Activated CD4-positive, alpha-beta memory T cell treated with anti-CD3 and anti-CD28 coated beads, Interleukin-2, amount 10 ng/mL, durations not matched to agents 7 days and 5 days (primary cell): ENCODE measurements at regions not wholly inside any gene's neighbourhood (a gene's known extent, or its start where the extent isn't known, plus 50 kb on each side); places are given as distances from the start of the nearest gene placed in this dataset.

Experiments used
- CTCF ChIA-PET: fragments of 350-600 bp; sonication (Branson Sonifier 250); formaldehyde crosslinking; loops from one replicate; lab custom pipeline; 2021; ENCODE audit warnings: antibody characterized with exemption, inconsistent platforms; lab: Charles Lee
- POLR2A ChIA-PET: fragments of 350-600 bp; sonication (Branson Sonifier 250); formaldehyde crosslinking; loops from one replicate; lab custom pipeline; 2021; ENCODE audit warnings: antibody characterized with exemption; lab: Charles Lee
- DNase-seq: peaks from one replicate; pipeline ENCODE4 v3.0.0-alpha.2; 2020
- H3K27ac Mint-ChIP-seq: one replicate; pipeline ENCODE4 v1.8.0; 2021; ENCODE audit warnings: mild to moderate bottlenecking, mixed read lengths
- H3K27me3 Mint-ChIP-seq: one replicate; pipeline ENCODE4 v1.8.0; 2021; ENCODE audit warnings: mixed read lengths
- H3K36me3 Mint-ChIP-seq: one replicate; pipeline ENCODE4 v1.8.0; 2021; ENCODE audit warnings: low read depth, mixed read lengths
- H3K4me1 Mint-ChIP-seq: one replicate; pipeline ENCODE4 v1.8.0; 2021; ENCODE audit warnings: mixed read lengths
- H3K4me3 Mint-ChIP-seq: one replicate; pipeline ENCODE4 v1.8.0; 2021; ENCODE audit warnings: mild to moderate bottlenecking, mixed read lengths
- H3K9me3 Mint-ChIP-seq: one replicate; pipeline ENCODE4 v1.8.0; 2021; ENCODE audit warnings: mixed read lengths

- ChIA-PET CTCF (no interaction called here), POLR2A (no interaction called here)
- H3K36me3 Mint-ChIP-seq, result no peaks in the 10 kb centered on the region
- no peak for DNase-seq
- no peak overlapping the region for H3K27ac Mint-ChIP-seq
- H3K27me3 Mint-ChIP-seq, result no peaks in the 10 kb centered on the region
- no peaks in the 10 kb centered on the region for H3K4me1 Mint-ChIP-seq
- peaks cover 6% of the 10 kb centered on the region for H3K9me3 Mint-ChIP-seq
- H3K4me3 Mint-ChIP-seq, result no peak overlapping the region
These were observed 178.3 kb downstream of the CNTN3 start for GRCh38 chr3:74436184-74436583.

- no peaks in the 10 kb centered on the region for H3K27me3 Mint-ChIP-seq
- ChIA-PET CTCF (no interaction called here), POLR2A (no interaction called here)
- no peak for DNase-seq
- peaks cover 6% of the 10 kb centered on the region for H3K9me3 Mint-ChIP-seq
- no peaks in the 10 kb centered on the region for H3K36me3 Mint-ChIP-seq
- no peak overlapping the region for H3K4me3 Mint-ChIP-seq
- H3K4me1 Mint-ChIP-seq, result no peaks in the 10 kb centered on the region
- H3K27ac Mint-ChIP-seq, result no peak overlapping the region
These were observed 178.8 kb downstream of the CNTN3 start for GRCh38 chr3:74435631-74436030.

DNA sequence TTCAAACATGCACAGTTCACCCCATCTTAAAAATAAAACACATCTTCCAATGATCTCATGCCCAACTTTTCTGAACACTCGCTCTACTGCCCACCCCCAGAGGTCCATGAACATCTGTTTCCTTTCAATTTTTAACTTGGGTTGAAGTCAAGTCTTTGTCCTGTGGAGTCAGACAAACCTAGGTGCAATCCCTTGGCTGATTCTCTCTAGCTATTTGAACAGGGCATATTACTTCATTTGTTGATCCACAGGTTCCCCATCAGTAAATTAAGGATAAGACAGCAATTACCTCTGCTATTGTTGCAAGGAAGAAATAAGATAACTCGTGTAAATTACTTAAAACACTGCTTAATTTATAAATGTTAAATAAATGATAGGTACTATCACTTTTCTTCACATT lies 180.1 kb downstream of the CNTN3 start:
- ChIA-PET CTCF (no interaction called here), POLR2A (no interaction called here)
- Mint-ChIP-seq H3K27ac (no peak overlapping the region), H3K9me3 (peaks cover 10% of the 10 kb centered on the region), H3K27me3 (no peaks in the 10 kb centered on the region), H3K4me1 (no peaks in the 10 kb centered on the region), H3K4me3 (no peak overlapping the region), H3K36me3 (no peaks in the 10 kb centered on the region)
- DNase-seq, result no peak

DNA sequence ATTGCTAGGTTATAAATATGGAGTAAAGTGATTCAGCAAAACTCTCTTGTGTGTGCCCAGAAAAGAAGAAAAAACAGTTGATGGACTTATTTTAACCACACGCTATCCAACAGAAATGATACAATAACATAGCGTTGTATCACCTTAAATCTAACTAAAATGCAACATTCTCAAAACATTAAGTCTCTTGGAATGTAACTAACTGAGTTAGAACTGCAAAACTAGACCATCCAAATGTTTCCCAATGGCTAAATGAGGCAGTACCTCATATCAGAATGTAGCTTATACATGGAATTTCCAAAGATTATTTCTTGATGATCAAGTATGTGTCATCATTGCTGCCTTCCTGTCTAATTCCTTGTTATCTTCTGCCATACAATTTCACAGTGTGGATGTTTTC lies 187.9 kb downstream of the CNTN3 start:
- POLR2A ChIA-PET, result no interaction called here
- H3K9me3 Mint-ChIP-seq, result peaks cover 7% of the 10 kb centered on the region
- no peaks in the 10 kb centered on the region for H3K4me1 Mint-ChIP-seq
- H3K27me3 Mint-ChIP-seq, result no peaks in the 10 kb centered on the region
- no peak overlapping the region for H3K4me3 Mint-ChIP-seq
- H3K36me3 Mint-ChIP-seq, result no peaks in the 10 kb centered on the region
- no peak for DNase-seq
- CTCF ChIA-PET, result no interaction called here
- no peak overlapping the region for H3K27ac Mint-ChIP-seq

DNA sequence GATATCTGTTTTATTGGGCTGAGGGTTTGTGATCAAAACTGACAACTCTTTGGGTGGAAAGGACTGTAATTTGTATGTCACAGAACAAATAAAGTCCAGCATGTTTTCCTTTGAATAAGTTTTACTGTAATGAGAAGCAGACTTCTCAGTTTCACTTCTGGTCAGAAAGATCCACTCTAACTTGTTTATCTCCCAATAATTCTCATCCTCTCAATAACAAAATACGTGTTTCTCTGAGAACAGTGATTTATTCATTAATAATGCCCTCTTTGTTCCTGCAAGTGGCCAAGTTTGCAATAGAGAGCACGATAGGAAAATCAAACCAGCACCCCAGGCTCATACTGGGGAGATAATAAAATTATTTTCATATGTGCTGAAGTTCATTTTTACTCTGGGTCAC lies 190.6 kb downstream of the CNTN3 start:
- H3K4me3 Mint-ChIP-seq, result no peak overlapping the region
- H3K9me3 Mint-ChIP-seq, result peaks cover 4% of the 10 kb centered on the region
- H3K27ac Mint-ChIP-seq, result no peak overlapping the region
- ChIA-PET POLR2A (no interaction called here), CTCF (no interaction called here)
- no peaks in the 10 kb centered on the region for H3K36me3 Mint-ChIP-seq
- DNase-seq, result no peak
- H3K27me3 Mint-ChIP-seq, result no peaks in the 10 kb centered on the region
- H3K4me1 Mint-ChIP-seq, result no peaks in the 10 kb centered on the region

- Mint-ChIP-seq H3K36me3 (no peaks in the 10 kb centered on the region), H3K27ac (no peak overlapping the region), H3K4me1 (no peaks in the 10 kb centered on the region), H3K4me3 (no peak overlapping the region), H3K27me3 (no peaks in the 10 kb centered on the region), H3K9me3 (peaks cover 4% of the 10 kb centered on the region)
- ChIA-PET CTCF (no interaction called here), POLR2A (no interaction called here)
- DNase-seq, result no peak
These were observed 193.8 kb downstream of the CNTN3 start for GRCh38 chr3:74420538-74421124.

DNA sequence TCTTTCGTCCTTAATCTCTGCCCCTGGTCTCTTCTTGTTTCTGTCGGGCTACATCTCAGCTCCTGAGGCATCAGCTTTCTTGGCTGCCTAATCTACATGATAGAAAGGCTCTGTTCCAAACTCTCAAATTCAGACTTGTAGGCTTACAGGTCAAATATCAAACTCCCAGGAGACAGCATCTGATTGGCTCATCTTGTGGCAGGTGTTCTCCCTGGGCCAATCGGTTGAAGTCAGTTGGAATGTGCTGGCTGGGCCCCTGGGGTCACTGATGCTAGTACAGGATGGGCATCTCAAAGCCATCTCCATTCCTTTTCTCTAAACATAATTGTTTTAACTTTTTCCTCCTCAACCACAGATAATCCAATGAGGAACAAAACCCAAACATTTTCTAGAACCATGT lies 198.7 kb downstream of the CNTN3 start:
- H3K4me3 Mint-ChIP-seq, result no peak overlapping the region
- no peaks in the 10 kb centered on the region for H3K4me1 Mint-ChIP-seq
- DNase-seq, result no peak
- H3K27me3 Mint-ChIP-seq, result no peaks in the 10 kb centered on the region
- ChIA-PET POLR2A (no interaction called here), CTCF (no interaction called here)
- no peaks in the 10 kb centered on the region for H3K36me3 Mint-ChIP-seq
- no peak overlapping the region for H3K27ac Mint-ChIP-seq
- no peaks in the 10 kb centered on the region for H3K9me3 Mint-ChIP-seq

- no peaks in the 10 kb centered on the region for H3K27me3 Mint-ChIP-seq
- H3K4me3 Mint-ChIP-seq, result no peak overlapping the region
- no peaks in the 10 kb centered on the region for H3K4me1 Mint-ChIP-seq
- ChIA-PET POLR2A (no interaction called here), CTCF (no interaction called here)
- H3K9me3 Mint-ChIP-seq, result no peaks in the 10 kb centered on the region
- no peak overlapping the region for H3K27ac Mint-ChIP-seq
- H3K36me3 Mint-ChIP-seq, result no peaks in the 10 kb centered on the region
- no peak for DNase-seq
These were observed 200.8 kb downstream of the CNTN3 start for GRCh38 chr3:74413547-74414241.

DNA sequence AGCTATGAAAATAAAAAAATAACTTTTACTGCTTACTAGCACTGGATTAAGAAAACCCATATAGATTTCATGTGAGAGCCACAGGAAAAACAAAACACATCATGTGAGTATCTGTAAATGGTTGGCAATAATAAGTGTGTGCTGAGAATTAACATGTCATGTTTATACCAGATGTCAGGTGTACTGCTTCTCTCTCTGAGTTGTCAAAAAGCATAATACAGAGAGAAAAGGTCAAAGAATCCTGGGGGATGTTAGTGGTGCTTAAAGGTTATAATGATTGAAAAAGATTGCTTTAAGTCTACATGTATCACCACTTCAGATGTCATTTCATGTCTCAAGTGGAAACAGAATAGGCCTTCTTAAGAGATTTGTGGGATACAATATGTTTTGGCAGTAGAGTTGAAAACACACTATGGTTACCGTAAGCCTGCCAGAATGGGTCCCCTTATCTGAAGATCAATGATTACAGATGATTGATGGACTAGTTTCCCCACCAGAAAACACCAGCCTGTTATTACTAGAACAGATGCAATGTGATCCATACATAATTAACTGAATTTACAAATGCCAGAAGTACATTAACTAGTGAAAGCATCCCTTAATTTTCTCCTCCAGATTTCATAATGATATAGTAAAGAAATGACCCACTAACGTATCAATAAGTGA lies 204.1 kb downstream of the CNTN3 start:
- CTCF ChIA-PET, result no interaction called here
- Mint-ChIP-seq H3K27me3 (no peaks in the 10 kb centered on the region), H3K4me1 (no peaks in the 10 kb centered on the region)

GRCh38 chr3:74409066-74409465 lies 205.4 kb downstream of the CNTN3 start:
- Mint-ChIP-seq H3K4me1 (no peaks in the 10 kb centered on the region), H3K36me3 (no peaks in the 10 kb centered on the region), H3K9me3 (no peaks in the 10 kb centered on the region), H3K27ac (no peak overlapping the region), H3K4me3 (no peak overlapping the region), H3K27me3 (no peaks in the 10 kb centered on the region)
- ChIA-PET POLR2A (no interaction called here), CTCF (no interaction called here)
- no peak for DNase-seq

More for the DNA sequence above, 204.1 kb downstream of the CNTN3 start:
- POLR2A ChIA-PET, result no interaction called here
- H3K4me3 Mint-ChIP-seq, result no peak overlapping the region
- no peaks in the 10 kb centered on the region for H3K9me3 Mint-ChIP-seq
- no peaks in the 10 kb centered on the region for H3K36me3 Mint-ChIP-seq
- H3K27ac Mint-ChIP-seq, result no peak overlapping the region
- no peak for DNase-seq

DNA sequence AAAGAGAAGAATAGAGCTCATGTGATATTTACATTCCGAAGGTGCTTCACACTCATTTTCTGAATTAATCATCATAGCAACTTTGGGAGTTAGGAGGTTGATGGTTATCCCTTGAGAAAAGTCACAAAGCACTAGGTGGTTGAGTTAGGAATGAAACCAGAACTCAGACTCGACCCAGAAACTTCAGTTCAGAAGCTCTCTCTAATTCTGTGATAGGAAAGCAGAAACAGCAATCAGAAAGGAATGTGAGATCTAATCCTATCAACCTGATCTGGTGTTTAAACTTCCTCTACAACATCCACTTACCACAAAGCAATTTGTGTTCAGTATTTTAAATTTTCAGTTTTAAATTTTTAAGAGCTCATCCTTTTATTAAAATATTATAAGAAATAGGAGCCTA lies 211.2 kb downstream of the CNTN3 start:
- Mint-ChIP-seq H3K27me3 (no peaks in the 10 kb centered on the region), H3K9me3 (peaks cover 6% of the 10 kb centered on the region), H3K27ac (no peak overlapping the region), H3K36me3 (no peaks in the 10 kb centered on the region), H3K4me1 (no peaks in the 10 kb centered on the region), H3K4me3 (no peak overlapping the region)
- ChIA-PET CTCF (no interaction called here), POLR2A (no interaction called here)
- DNase-seq, result no peak

DNA sequence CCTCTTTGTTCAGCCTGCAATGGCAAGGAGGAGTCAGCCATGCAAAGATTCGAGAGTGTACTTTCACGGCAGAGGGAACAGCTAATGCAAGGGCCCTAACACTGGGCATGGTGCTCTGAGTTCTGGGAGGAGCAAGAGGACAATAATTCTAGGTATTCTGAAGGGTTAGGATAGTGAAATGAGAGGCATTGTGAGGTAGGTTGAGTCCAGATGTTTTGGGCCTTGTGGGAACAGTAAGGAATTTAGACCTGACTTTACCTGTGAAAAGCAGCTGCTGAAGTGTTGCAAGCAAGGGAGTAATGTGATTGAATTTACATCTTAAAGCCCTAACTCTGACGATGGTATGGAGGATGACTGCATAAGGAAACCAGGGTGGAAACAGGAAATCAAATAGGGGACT lies 211.6 kb downstream of the CNTN3 start:
- Mint-ChIP-seq H3K27me3 (no peaks in the 10 kb centered on the region), H3K4me1 (no peaks in the 10 kb centered on the region), H3K27ac (no peak overlapping the region), H3K9me3 (peaks cover 6% of the 10 kb centered on the region), H3K4me3 (no peak overlapping the region), H3K36me3 (no peaks in the 10 kb centered on the region)
- DNase-seq, result no peak
- ChIA-PET POLR2A (no interaction called here), CTCF (no interaction called here)

DNA sequence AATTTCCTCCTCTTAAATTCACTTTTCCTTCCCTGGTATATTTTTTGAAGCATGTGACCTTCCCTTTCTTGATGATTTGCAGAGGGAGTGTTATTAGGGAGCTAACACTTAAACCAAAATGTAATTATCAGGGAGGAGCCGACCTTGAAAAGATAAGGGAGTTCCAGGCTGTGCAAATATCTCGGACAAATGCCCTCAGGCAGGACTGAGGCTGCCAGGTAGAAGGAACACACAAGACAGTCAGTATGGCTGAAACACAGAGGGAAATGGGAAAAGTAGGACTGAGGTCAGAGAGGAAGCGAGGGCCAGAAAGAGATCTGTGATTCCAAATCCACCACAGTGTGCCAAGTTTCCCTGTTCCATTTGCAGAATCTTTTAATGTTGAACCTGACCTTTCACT lies 221.0 kb downstream of the CNTN3 start:
- H3K4me1 Mint-ChIP-seq, result no peaks in the 10 kb centered on the region
- DNase-seq, result no peak
- H3K4me3 Mint-ChIP-seq, result no peak overlapping the region
- POLR2A ChIA-PET, result no interaction called here
- peaks cover 5% of the 10 kb centered on the region for H3K9me3 Mint-ChIP-seq
- no peaks in the 10 kb centered on the region for H3K36me3 Mint-ChIP-seq
- H3K27me3 Mint-ChIP-seq, result no peaks in the 10 kb centered on the region
- CTCF ChIA-PET, result no interaction called here
- no peak overlapping the region for H3K27ac Mint-ChIP-seq
